CD4-positive, alpha-beta T cell treated with Interleukin-12 subunit alpha and Interleukin-12 subunit beta, for 1 hour (primary cell): ENCODE measurements at regions not wholly inside any gene's neighbourhood (a gene's known extent, or its start where the extent isn't known, plus 50 kb on each side); places are given as distances from the start of the nearest gene placed in this dataset.

Experiments
- DNase-seq: peaks from one replicate; pipeline ENCODE4 v3.0.0-alpha.2; 2020

GRCh38 chr2:239472235-239472775 is 71.5 kb upstream of the HDAC4 start:
- no peak for DNase-seq

DNA sequence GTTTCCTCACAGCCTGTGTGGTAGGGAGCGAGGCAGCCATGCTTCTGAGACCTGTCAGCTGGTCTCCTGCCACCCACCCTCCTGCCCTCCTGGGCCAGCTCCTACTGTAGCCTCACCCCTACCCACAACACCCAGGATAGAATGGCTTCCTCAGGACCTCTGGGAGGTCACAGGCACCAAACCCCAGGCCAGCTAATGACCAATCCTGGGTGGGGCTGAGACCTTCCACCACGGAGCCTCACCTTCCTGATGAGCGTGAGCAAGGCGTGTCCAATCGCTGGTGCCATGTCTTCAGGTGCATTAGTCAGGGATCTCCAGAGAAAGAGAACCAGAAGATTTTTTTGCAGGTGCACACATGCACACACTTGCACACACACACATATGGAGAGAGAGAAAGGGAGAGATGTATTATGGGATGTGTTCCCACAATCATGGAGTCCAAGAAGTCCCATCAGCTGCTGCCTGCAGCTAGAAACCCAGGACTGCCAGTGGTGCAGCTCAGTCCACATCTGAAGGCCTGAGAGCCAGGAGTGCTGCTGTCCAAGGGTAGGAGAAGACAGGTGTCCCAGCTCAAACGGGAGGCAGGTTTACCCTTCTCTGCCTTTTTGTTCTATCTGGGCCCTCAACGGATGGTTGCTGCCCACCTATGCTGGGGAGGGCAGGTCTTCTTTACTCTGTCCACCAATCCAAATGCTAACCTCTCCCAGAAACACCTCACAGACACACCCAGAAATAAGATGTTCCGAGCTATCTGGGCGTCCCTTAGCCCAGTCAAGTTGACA is 70.4 kb upstream of the HDAC4 start:
- no peak for DNase-seq

DNA sequence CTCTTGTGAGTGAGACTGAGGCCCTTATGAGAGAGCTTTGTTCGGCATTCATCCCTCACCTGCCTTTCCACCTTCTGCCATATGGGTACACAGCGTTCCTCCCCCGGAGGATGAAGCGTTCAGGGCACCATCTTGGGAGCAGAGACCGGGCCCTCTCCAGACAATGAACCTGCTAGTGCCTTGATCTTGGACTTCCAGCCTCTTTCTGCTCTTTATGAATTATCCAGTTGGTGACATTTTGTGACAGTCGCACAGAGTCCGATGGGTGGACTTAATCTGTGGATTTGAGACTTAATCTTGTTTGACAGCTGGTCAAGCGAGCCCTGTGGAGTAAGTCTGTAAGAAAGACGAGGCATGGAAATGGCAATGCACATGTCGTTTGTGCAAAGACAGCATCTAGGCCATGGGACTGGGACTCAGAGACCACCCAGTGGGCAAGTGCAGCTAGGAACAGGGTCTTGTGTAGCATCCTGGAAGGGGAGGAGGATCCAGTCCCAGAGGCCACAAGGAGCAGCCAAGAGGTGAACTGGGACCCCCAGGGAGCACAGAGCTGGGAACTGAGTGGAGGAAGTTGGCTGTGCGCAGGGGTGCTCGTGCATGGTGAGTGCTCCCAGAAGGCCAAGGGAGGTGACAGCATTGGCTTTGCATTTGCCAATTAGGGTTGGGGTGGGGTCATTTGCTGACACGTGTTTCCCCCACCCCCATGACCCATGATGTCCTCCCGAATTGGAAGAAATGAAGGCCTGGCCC is 69.5 kb upstream of the HDAC4 start:
- DNase-seq = no peak

DNA sequence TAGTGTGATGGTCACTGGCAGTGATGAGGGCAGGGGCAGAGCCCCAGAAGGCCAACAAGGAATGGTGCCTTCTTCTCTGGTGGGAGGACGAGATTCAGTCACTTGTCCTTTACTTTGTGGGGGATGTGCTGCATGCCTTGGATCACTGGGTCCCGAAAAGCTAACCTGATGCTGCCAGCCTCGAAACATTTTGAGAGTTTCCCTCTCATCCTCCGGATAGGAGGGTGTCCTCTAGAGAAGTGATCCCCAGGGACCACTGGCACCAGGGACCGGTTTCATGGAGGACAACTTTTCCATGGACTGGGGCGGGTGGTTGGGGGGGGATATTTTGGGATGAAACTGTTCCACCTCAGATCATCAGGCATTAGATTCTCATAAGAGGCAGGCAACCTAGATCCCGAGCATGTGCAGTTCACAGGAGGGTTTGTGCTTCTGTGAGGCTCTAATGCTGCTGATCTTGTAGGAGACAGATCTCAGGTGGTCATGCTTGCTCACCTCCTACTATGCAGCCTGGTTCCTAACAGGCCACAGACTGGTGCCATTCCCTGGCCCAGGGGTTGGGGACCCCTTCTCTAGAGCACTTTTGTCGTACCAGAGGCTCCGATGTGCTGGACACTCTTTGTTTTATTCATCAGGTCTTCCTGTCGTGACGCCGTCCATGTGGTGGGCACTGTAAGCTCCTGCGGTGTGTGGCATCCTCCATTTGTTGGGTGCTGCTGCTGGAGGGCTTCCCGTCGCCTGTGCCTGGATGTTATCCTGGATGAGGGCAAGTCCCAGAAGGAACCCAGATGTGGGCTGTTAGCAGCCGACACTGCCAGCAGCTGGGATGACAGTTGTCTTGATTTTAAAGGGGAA is 68.5 kb upstream of the HDAC4 start:
- no peak for DNase-seq

- no peak for DNase-seq
Measured at GRCh38 chr2:239468491-239469105, 67.8 kb upstream of the HDAC4 start.

DNA sequence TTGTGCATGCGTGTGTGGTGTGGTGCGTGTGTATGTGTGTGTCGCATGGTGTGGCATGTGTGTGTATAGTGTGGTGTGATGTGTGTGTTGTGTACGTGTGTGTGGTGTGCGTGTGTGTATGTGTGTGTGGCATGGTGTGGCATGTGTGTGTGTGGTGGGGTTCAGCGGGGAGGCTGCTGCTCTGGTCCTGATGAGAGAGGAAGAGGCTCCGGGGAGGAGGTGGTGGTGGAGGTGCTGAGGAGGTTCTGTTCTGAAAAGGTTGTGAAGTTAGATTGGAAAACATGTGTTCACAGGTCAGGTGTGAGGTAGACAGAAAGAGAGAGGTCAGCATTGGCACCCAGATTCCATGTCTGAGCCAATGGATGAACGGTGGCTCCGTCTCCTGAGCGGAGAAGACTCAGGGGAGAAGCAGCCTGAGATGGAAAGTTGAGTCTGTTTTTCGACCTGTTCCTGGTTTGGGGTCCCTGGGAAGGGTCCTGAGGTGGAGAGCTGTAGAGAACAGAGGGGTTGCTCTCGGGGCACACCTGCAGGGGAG is 67.2 kb upstream of the HDAC4 start:
- no peak for DNase-seq

GRCh38 chr2:239467281-239467955 is 66.6 kb upstream of the HDAC4 start:
- DNase-seq = no peak

DNA sequence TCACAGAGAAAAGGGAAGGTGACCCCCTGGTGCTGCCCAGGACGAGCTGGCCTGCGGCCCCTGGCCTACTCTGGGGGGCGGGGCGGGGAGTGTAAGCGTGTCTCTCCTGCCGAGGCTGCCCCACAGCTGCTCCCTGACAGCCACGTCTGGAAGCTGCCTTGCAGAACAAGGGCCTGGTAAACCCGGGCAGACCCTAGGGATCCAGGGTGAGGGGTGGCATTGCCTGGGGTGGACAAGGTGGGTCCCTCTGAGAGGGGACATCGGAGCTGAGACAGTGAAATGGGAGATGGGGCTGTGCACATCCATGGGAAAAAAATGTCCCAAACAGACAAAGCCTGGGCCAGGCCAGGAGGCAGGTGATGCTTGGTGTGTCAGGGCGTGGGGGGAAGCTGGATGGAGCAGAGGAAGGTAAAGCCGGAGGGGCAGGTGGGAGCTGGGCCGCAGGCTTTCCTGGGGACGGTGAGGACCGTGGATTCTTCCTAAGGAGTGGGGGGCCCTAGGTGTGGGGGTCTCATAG is 66.0 kb upstream of the HDAC4 start:
- DNase-seq = no peak

DNA sequence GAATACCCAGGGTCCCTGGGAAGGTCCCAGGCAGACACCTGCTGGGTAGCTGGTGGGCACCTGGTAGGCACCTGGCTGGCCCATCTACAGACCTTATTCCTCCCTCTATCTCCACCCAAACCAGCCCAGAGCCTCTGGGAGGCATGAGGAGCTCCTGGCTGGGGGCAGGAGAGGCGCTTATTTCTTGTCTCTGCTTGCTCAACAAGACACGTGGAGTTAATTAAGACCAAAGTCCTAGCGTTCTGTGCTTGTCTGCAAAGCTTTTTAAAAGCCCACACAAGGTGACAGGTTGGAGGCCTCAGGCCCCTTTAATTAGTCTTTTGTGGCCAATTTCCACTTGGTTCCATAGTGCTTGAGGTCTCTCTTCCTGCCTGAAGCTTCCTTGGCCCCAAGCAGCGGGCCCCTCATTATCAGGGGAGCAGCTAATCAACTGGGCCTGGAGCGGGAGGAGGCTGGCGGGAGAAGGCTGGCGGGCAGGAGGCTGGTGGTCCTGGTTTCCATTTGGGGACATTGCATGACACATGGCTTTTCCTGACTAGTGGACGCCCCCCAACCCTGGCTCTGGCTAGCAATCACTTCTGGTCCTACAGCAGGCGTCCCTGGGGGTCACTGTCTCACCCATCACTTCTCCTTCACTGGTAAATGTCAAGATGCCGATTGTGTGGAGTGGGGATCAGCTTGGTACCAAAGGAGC is 65.4 kb upstream of the HDAC4 start:
- DNase-seq = no peak

DNA sequence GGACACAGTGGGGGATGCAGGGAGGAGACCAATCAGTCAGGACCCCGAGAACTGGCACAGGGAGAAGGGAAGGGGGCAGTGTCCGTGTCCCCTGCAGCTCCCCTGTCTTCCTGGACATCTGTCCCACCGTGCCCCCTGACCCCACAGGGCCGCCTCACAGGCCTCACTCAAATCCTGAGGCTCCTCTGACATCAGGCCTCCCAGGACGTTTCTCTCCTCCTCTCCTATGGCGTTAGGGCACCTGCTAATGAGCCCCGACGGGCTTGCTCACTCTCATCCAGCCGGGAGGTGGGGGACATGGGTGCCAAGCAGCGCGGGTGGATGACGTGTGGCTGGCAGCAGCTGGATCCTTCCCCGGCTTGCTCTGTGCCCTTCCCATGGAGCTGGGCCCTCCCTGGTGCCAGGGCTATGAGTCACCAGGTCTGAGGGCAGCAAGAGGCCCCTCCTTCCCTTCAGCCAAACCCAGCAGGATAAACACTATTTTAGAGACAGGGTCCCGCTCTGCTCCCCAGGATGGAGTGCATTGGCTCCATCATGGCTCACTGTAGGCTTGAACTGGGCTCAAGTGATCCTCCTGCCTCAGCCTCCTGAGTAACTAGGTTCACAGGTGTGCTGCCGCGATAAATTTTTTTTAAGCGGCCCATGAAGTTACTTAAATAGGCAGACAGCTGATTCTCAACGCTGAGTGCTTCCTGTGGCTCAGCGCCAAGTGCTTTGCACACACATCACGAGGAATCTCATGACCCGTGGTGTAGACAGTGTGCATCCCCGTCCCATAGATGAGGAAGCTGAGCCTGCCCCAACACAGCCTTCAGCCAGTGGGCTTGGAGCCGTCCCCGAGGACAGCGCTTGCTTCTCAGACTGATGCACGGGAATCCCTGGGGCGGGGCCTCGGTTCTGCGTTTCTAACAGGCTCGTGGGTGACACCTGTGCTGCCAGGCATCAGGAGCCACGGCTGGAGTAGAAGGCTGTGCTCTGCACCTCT is 64.5 kb upstream of the HDAC4 start:
- DNase-seq = peak; percentile 5

DNA sequence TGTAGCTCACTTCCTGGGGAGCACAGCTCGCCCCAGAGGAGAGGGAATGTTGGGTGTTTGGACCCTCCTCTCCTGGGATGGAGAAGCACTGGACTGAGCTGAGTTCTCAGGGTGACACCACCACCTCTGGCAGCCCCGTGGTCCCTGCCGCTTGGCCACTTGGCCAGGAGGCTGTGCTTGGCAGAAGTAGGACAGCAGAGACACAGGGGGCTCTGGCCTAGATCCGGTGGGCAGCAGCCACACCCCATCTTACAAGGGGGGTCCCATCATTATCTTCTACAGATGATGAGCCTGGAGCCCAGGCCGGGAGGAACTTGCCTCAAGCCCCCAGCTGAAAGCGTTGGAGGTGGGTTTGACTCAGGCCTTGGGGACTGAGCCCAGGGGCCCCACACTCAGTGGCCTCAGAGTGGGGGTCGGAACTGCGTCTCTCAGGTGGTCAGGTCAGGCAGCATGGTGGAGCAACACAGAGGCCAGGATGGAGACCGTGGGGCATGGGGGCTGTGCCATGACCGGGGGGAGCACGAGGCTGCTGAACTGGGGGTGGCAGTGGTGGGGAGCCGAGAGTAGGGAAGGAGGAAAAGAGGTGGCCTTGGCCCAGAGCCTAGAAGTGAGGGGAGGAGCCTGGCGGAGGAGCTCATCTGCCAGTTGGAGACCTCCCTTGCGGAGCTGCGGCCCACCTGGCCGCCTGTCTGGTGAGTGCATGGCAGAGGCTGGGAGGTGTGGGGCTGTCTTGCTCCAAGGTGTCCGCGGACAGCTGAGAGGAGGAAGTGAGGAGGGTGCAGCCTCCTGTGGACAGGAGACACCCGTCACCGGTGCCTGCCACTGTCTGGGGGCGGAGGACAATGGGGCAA is 63.6 kb upstream of the HDAC4 start:
- DNase-seq = no peak

GRCh38 chr2:239463541-239464165 is 62.8 kb upstream of the HDAC4 start:
- DNase-seq = no peak

DNA sequence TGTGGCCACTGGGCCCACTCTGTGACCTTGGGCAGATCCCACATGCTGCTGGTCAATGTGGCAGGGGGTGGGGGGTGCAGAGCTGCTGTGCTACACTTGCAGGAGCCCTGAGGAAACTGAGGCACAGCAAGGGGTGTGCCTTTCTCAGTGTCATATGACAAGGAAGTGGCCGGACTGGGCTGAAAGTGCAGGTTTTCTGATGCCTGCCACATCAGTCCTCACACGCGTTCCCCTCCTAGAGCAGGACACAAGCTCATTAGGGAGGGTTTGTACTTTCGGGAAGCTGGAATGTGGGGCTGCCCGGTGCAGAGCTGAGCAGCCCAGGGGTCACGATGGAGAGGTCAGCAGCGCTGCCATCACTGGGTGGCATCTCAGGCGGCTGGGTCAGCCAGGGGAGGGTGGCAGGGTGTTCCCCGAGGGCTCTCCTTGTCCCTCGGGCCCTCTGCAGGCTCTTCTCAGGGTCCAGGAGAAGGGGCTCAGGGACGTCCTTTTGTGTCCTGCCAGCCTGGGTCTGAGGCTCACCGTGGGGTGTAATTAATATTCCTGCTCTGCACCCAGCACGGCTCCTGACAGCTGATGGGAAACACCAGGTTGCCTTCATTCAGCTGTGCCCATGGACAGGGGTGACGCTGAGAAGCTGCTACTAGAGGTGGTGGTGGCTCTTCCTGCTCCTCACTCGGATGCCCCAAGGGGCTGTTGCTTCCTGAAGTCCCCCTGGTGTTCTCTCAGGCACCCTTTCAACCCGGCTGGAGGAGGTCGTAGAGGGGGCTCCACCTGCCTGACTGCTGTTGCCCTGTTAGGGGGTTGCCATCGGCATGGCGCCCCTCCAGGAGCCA is 62.1 kb upstream of the HDAC4 start:
- DNase-seq = no peak

DNA sequence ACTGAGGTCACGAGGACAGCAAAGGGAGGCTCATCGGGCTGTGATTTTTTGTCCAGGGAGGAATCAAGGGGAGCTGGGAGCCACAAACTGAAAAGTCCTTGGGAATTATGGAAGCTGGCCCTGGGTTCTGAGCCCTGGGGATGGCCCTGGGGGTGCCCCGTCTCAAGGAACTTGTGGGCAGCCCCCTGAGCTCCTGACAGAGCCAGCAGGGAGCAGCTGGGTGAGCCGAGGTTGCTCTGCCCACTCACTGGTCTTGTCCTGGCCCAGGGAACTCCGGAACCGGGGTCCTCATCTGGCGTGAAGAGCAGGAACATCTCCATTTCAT is 61.3 kb upstream of the HDAC4 start:
- no peak for DNase-seq

GRCh38 chr2:239461291-239462190 is 60.7 kb upstream of the HDAC4 start:
- no peak for DNase-seq

DNA sequence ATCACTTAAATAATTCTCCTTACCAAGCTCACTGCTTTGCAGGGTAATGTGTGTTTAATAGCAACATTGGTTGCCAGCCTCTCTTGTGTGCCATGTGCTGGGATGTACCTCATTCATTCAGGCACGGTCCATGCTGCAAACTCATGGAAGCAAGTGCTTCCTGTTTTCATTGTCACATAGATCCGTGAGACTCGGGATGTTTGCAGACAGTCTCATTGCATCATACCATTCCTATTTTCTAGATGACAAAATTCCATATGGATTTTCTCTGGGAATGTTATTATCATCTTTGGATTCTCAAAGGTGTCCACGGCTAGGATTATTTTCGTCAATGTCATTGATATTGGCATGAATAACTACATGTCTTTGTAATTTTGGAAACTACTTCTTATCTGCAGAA is 60.0 kb upstream of the HDAC4 start:
- DNase-seq = no peak
